ENCODE measurements at regions not wholly inside any gene's neighbourhood (a gene's known extent, or its start where the extent isn't known, plus 50 kb on each side); places are given as distances from the start of the nearest gene placed in this dataset.
"Not testable (repeated sequence)": the region's sequence is repeated elsewhere in the genome, so short reads cannot be mapped to it uniquely, and the experiment has no call there.

GRCh38 chr10:65423043-65423442 is 1502.8 kb upstream of the LRRTM3 start:
- DNase-seq (ENCODE audit: low read depth, low spot score), result no peak

- not testable (repeated sequence) for DNase-seq (ENCODE audit: low read depth, low spot score)
Measured at GRCh38 chr10:65429381-65429780, 1496.5 kb upstream of the LRRTM3 start.

- DNase-seq (ENCODE audit: low read depth, low spot score), result no peak
Measured at GRCh38 chr10:65430979-65431378, 1494.9 kb upstream of the LRRTM3 start.

GRCh38 chr10:65470986-65471385 is 1454.8 kb upstream of the LRRTM3 start:
- no peak for DNase-seq (ENCODE audit: low read depth, low spot score)

- no peak for DNase-seq (ENCODE audit: low read depth, low spot score)
Measured at GRCh38 chr10:65482848-65483247, 1443.0 kb upstream of the LRRTM3 start.

GRCh38 chr10:65491799-65492198 is 1434.0 kb upstream of the LRRTM3 start:
- DNase-seq (ENCODE audit: low read depth, low spot score), result no peak

GRCh38 chr10:65496541-65496940 is 1429.3 kb upstream of the LRRTM3 start:
- no peak for DNase-seq (ENCODE audit: low read depth, low spot score)

GRCh38 chr10:65497837-65498236 is 1428.0 kb upstream of the LRRTM3 start:
- no peak for DNase-seq (ENCODE audit: low read depth, low spot score)

- DNase-seq (ENCODE audit: low read depth, low spot score), result no peak
Measured at GRCh38 chr10:65500716-65501115, 1425.1 kb upstream of the LRRTM3 start.

- no peak for DNase-seq (ENCODE audit: low read depth, low spot score)
Measured at GRCh38 chr10:65501259-65501658, 1424.6 kb upstream of the LRRTM3 start.

GRCh38 chr10:65518379-65518778 is 1407.5 kb upstream of the LRRTM3 start:
- DNase-seq (ENCODE audit: low read depth, low spot score), result no peak

- DNase-seq (ENCODE audit: low read depth, low spot score), result no peak
Measured at GRCh38 chr10:65528986-65529385, 1396.8 kb upstream of the LRRTM3 start.

GRCh38 chr10:65531545-65531944 is 1394.3 kb upstream of the LRRTM3 start:
- DNase-seq (ENCODE audit: low read depth, low spot score), result no peak

- no peak for DNase-seq (ENCODE audit: low read depth, low spot score)
Measured at GRCh38 chr10:65534771-65535170, 1391.1 kb upstream of the LRRTM3 start.

- no peak for DNase-seq (ENCODE audit: low read depth, low spot score)
Measured at GRCh38 chr10:65544756-65545155, 1381.1 kb upstream of the LRRTM3 start.

- peak; percentile 27 for DNase-seq (ENCODE audit: low read depth, low spot score)
Measured at GRCh38 chr10:65548001-65548400, 1377.8 kb upstream of the LRRTM3 start.

GRCh38 chr10:65550761-65551160 is 1375.1 kb upstream of the LRRTM3 start:
- DNase-seq (ENCODE audit: low read depth, low spot score), result no peak

- no peak for DNase-seq (ENCODE audit: low read depth, low spot score)
Measured at GRCh38 chr10:65555192-65555591, 1370.6 kb upstream of the LRRTM3 start.

- DNase-seq (ENCODE audit: low read depth, low spot score), result no peak
Measured at GRCh38 chr10:65556006-65556405, 1369.8 kb upstream of the LRRTM3 start.

- no peak for DNase-seq (ENCODE audit: low read depth, low spot score)
Measured at GRCh38 chr10:65559369-65559768, 1366.5 kb upstream of the LRRTM3 start.

- no peak for DNase-seq (ENCODE audit: low read depth, low spot score)
Measured at GRCh38 chr10:65565246-65565645, 1360.6 kb upstream of the LRRTM3 start.

- no peak for DNase-seq (ENCODE audit: low read depth, low spot score)
Measured at GRCh38 chr10:65566906-65567305, 1358.9 kb upstream of the LRRTM3 start.

- DNase-seq (ENCODE audit: low read depth, low spot score), result no peak
Measured at GRCh38 chr10:65570143-65571010, 1355.5 kb upstream of the LRRTM3 start.
